ENCODE measurements at regions not wholly inside any gene's neighbourhood (a gene's known extent, or its start where the extent isn't known, plus 50 kb on each side); places are given as distances from the start of the nearest gene placed in this dataset.
"Not testable (repeated sequence)": the region's sequence is repeated elsewhere in the genome, so short reads cannot be mapped to it uniquely, and the experiment has no call there.

- not testable (repeated sequence) for H3K27me3 Mint-ChIP-seq (ENCODE audit: low read depth); H3K27me3 ChIP-seq (ENCODE audit: insufficient read depth, low read length); DNase-seq; H2BK12ac ChIP-seq (ENCODE audit: insufficient read length, low read depth, low read length); H4K20me1 ChIP-seq (ENCODE audit: control insufficient read depth, insufficient read depth, insufficient read length); H3K36me3 Mint-ChIP-seq (ENCODE audit: insufficient read depth in 1 of 3, low read depth in 3 of 3); H3K4me1 ChIP-seq (ENCODE audit: insufficient read depth, low read length); H2AFZ ChIP-seq (ENCODE audit: low read length); H3K27ac Mint-ChIP-seq; H2BK15ac ChIP-seq (ENCODE audit: low read depth, low read length); H3K56ac ChIP-seq (ENCODE audit: insufficient read length, low read depth, low read length); H3K18ac ChIP-seq (ENCODE audit: insufficient read length, low read depth, low read length); H3K4me3 Mint-ChIP-seq; H4K91ac ChIP-seq (ENCODE audit: insufficient read length, low read depth, low read length); H3K27ac ChIP-seq (ENCODE audit: insufficient read length, low read depth, low read length); H3K4ac ChIP-seq (ENCODE audit: low read depth, low read length); H4K5ac ChIP-seq (ENCODE audit: insufficient read length, low read depth, low read length); H3K9me3 Mint-ChIP-seq; H3K79me2 ChIP-seq (ENCODE audit: insufficient read depth, low read length); H4K8ac ChIP-seq (replicated peaks; ENCODE audit: insufficient read length, low read depth, low read length); H3K4me1 Mint-ChIP-seq; H3K9me3 ChIP-seq (ENCODE audit: control insufficient read depth, low read depth, low read length); H2BK20ac ChIP-seq (ENCODE audit: low read depth, low read length, poor library complexity, severe bottlenecking); H2BK120ac ChIP-seq (ENCODE audit: low read depth, low read length, poor library complexity, severe bottlenecking); H2BK5ac ChIP-seq (ENCODE audit: insufficient read length, low read length); H3K79me1 ChIP-seq (ENCODE audit: insufficient read depth, low read depth, low read length, poor library complexity, severe bottlenecking); H3K14ac ChIP-seq (ENCODE audit: insufficient read depth, low read length); H3T11ph ChIP-seq (ENCODE audit: low read length); H3K4me2 ChIP-seq (ENCODE audit: insufficient read depth, insufficient read length, low read length); H2AK5ac ChIP-seq (ENCODE audit: insufficient read length, low read length); H3K9ac ChIP-seq (ENCODE audit: extremely low read depth, insufficient read length, low read length); H3K23ac ChIP-seq (ENCODE audit: insufficient read length, low read depth, low read length); H3K23me2 ChIP-seq (ENCODE audit: insufficient read length, low read depth, low read length, poor library complexity, severe bottlenecking)
Observed at GRCh38 chr1:118440-118839, 333.0 kb downstream of the OR4F29 start.

GRCh38 chr1:115534-115933 is 335.9 kb downstream of the OR4F29 start:
- H3K9me3 Mint-ChIP-seq; H3K18ac ChIP-seq (ENCODE audit: insufficient read length, low read depth, low read length); H3K27ac ChIP-seq (ENCODE audit: insufficient read length, low read depth, low read length); H2BK15ac ChIP-seq (ENCODE audit: low read depth, low read length); H3K9me3 ChIP-seq (ENCODE audit: control insufficient read depth, low read depth, low read length); H3K4me1 ChIP-seq (ENCODE audit: insufficient read depth, low read length); H2BK5ac ChIP-seq (ENCODE audit: insufficient read length, low read length); H2BK20ac ChIP-seq (ENCODE audit: low read depth, low read length, poor library complexity, severe bottlenecking); H3K23ac ChIP-seq (ENCODE audit: insufficient read length, low read depth, low read length); H3K79me2 ChIP-seq (ENCODE audit: insufficient read depth, low read length); H3K4me3 Mint-ChIP-seq; H2AK5ac ChIP-seq (ENCODE audit: insufficient read length, low read length); H3K4ac ChIP-seq (ENCODE audit: low read depth, low read length); DNase-seq; H4K5ac ChIP-seq (ENCODE audit: insufficient read length, low read depth, low read length); H3K27me3 Mint-ChIP-seq (ENCODE audit: low read depth); H3K36me3 Mint-ChIP-seq (ENCODE audit: insufficient read depth in 1 of 3, low read depth in 3 of 3); H3K27ac Mint-ChIP-seq; H4K20me1 ChIP-seq (ENCODE audit: control insufficient read depth, insufficient read depth, insufficient read length); H3K27me3 ChIP-seq (ENCODE audit: insufficient read depth, low read length); H2AFZ ChIP-seq (ENCODE audit: low read length); H2BK12ac ChIP-seq (ENCODE audit: insufficient read length, low read depth, low read length); H3K23me2 ChIP-seq (ENCODE audit: insufficient read length, low read depth, low read length, poor library complexity, severe bottlenecking); H3K79me1 ChIP-seq (ENCODE audit: insufficient read depth, low read depth, low read length, poor library complexity, severe bottlenecking); H4K8ac ChIP-seq (replicated peaks; ENCODE audit: insufficient read length, low read depth, low read length); H4K91ac ChIP-seq (ENCODE audit: insufficient read length, low read depth, low read length); H2BK120ac ChIP-seq (ENCODE audit: low read depth, low read length, poor library complexity, severe bottlenecking); H3K9ac ChIP-seq (ENCODE audit: extremely low read depth, insufficient read length, low read length); H3K4me2 ChIP-seq (ENCODE audit: insufficient read depth, insufficient read length, low read length); H3K56ac ChIP-seq (ENCODE audit: insufficient read length, low read depth, low read length); H3T11ph ChIP-seq (ENCODE audit: low read length); H3K4me1 Mint-ChIP-seq; H3K14ac ChIP-seq (ENCODE audit: insufficient read depth, low read length): not testable (repeated sequence)
- no CpG with 5 or more reads among the region's 2 CpGs for WGBS (ENCODE audit: extremely low coverage, insufficient read length, low lambda C conversion rate)

GRCh38 chr1:104776-105175 is 346.7 kb downstream of the OR4F29 start:
- H3K9me3 ChIP-seq (ENCODE audit: control insufficient read depth, low read depth, low read length); H3K9ac ChIP-seq (ENCODE audit: extremely low read depth, insufficient read length, low read length); H3K4ac ChIP-seq (ENCODE audit: low read depth, low read length); H4K91ac ChIP-seq (ENCODE audit: insufficient read length, low read depth, low read length); H3K36me3 Mint-ChIP-seq (ENCODE audit: insufficient read depth in 1 of 3, low read depth in 3 of 3); H3K4me3 Mint-ChIP-seq; H2BK15ac ChIP-seq (ENCODE audit: low read depth, low read length); H3K4me1 Mint-ChIP-seq; H2AK5ac ChIP-seq (ENCODE audit: insufficient read length, low read length); H3K79me1 ChIP-seq (ENCODE audit: insufficient read depth, low read depth, low read length, poor library complexity, severe bottlenecking); H4K20me1 ChIP-seq (ENCODE audit: control insufficient read depth, insufficient read depth, insufficient read length); H3K56ac ChIP-seq (ENCODE audit: insufficient read length, low read depth, low read length); H3K27me3 Mint-ChIP-seq (ENCODE audit: low read depth); H2AFZ ChIP-seq (ENCODE audit: low read length); H2BK20ac ChIP-seq (ENCODE audit: low read depth, low read length, poor library complexity, severe bottlenecking); H3K9me3 Mint-ChIP-seq; H3K23ac ChIP-seq (ENCODE audit: insufficient read length, low read depth, low read length); H3K4me1 ChIP-seq (ENCODE audit: insufficient read depth, low read length); H2BK12ac ChIP-seq (ENCODE audit: insufficient read length, low read depth, low read length); H3K27ac Mint-ChIP-seq; H4K5ac ChIP-seq (ENCODE audit: insufficient read length, low read depth, low read length); H4K8ac ChIP-seq (replicated peaks; ENCODE audit: insufficient read length, low read depth, low read length); H3K4me2 ChIP-seq (ENCODE audit: insufficient read depth, insufficient read length, low read length); H2BK120ac ChIP-seq (ENCODE audit: low read depth, low read length, poor library complexity, severe bottlenecking); H2BK5ac ChIP-seq (ENCODE audit: insufficient read length, low read length); H3T11ph ChIP-seq (ENCODE audit: low read length); H3K14ac ChIP-seq (ENCODE audit: insufficient read depth, low read length); H3K79me2 ChIP-seq (ENCODE audit: insufficient read depth, low read length); H3K18ac ChIP-seq (ENCODE audit: insufficient read length, low read depth, low read length); H3K23me2 ChIP-seq (ENCODE audit: insufficient read length, low read depth, low read length, poor library complexity, severe bottlenecking); H3K27ac ChIP-seq (ENCODE audit: insufficient read length, low read depth, low read length); DNase-seq; H3K27me3 ChIP-seq (ENCODE audit: insufficient read depth, low read length): not testable (repeated sequence)
- no CpG with 5 or more reads among the region's 3 CpGs for WGBS (ENCODE audit: extremely low coverage, insufficient read length, low lambda C conversion rate)

All from H9 (cell line).